Glutamatergic neuron (in vitro differentiated cells): ENCODE measurements at regions not wholly inside any gene's neighbourhood (a gene's known extent, or its start where the extent isn't known, plus 50 kb on each side); places are given as distances from the start of the nearest gene placed in this dataset.
"Not testable (repeated sequence)": the region's sequence is repeated elsewhere in the genome, so short reads cannot be mapped to it uniquely, and the experiment has no call there.

Experiments
- DNase-seq: peaks from one replicate; pipeline ENCODE4 v3.0.0; 2022
- H3K27ac Mint-ChIP-seq: one replicate; pipeline ENCODE4 v1.8.0; 2020; ENCODE audit warnings: mild to moderate bottlenecking, mixed read lengths, inconsistent platforms; ENCODE audit not compliant: unreplicated experiment
- H3K27me3 Mint-ChIP-seq: one replicate; pipeline ENCODE4 v1.8.0; 2020; ENCODE audit warnings: mild to moderate bottlenecking, moderate library complexity, mixed read lengths, inconsistent platforms; ENCODE audit not compliant: unreplicated experiment
- H3K36me3 Mint-ChIP-seq: one replicate; pipeline ENCODE4 v1.8.0; 2020; ENCODE audit warnings: mild to moderate bottlenecking, mixed read lengths, inconsistent platforms; ENCODE audit not compliant: unreplicated experiment
- H3K4me1 Mint-ChIP-seq: one replicate; pipeline ENCODE4 v1.8.0; 2020; ENCODE audit warnings: mild to moderate bottlenecking, low read depth, mixed read lengths, inconsistent platforms; ENCODE audit not compliant: unreplicated experiment
- H3K4me3 Mint-ChIP-seq: one replicate; pipeline ENCODE4 v1.8.0; 2020; ENCODE audit warnings: mild to moderate bottlenecking, mixed read lengths, inconsistent platforms; ENCODE audit not compliant: unreplicated experiment
- H3K9me3 Mint-ChIP-seq: one replicate; pipeline ENCODE4 v1.8.0; 2020; ENCODE audit warnings: mild to moderate bottlenecking, moderate library complexity, mixed read lengths, inconsistent platforms; ENCODE audit not compliant: unreplicated experiment
- CTCF ChIP-seq: fragments of 200-600 bp; sonication (generic); IDR thresholded peaks from one replicate; pipeline ENCODE4 v1.5.0; 2021; ENCODE audit not compliant: partially characterized antibody, unreplicated experiment

- Mint-ChIP-seq H3K27me3 (no peaks in the 10 kb centered on the region), H3K27ac (no peak overlapping the region), H3K9me3 (peaks cover 3% of the 10 kb centered on the region), H3K4me1 (peaks cover 5% of the 10 kb centered on the region), H3K36me3 (peaks cover 23% of the 10 kb centered on the region), H3K4me3 (no peak overlapping the region)
- no peak for TF ChIP-seq CTCF
- DNase-seq: no peak
Observed at GRCh38 chr5:82882316-82882715, 194.9 kb downstream of the TMEM167A start.

GRCh38 chr5:82881571-82882174 is 195.5 kb downstream of the TMEM167A start:
- no peak for TF ChIP-seq CTCF
- H3K36me3 Mint-ChIP-seq: peaks cover 24% of the 10 kb centered on the region
- no peak overlapping the region for H3K4me3 Mint-ChIP-seq
- H3K27me3 Mint-ChIP-seq: no peaks in the 10 kb centered on the region
- no peak for DNase-seq
- H3K9me3 Mint-ChIP-seq: peaks cover 5% of the 10 kb centered on the region
- no peak overlapping the region for H3K27ac Mint-ChIP-seq
- peaks cover 5% of the 10 kb centered on the region for H3K4me1 Mint-ChIP-seq

- peaks cover 24% of the 10 kb centered on the region for H3K36me3 Mint-ChIP-seq
- H3K4me3 Mint-ChIP-seq: no peak overlapping the region
- H3K27me3 Mint-ChIP-seq: no peaks in the 10 kb centered on the region
- no peak overlapping the region for H3K27ac Mint-ChIP-seq
- TF ChIP-seq CTCF: no peak
- no peak for DNase-seq
- peaks cover 5% of the 10 kb centered on the region for H3K9me3 Mint-ChIP-seq
- peaks cover 4% of the 10 kb centered on the region for H3K4me1 Mint-ChIP-seq
Observed at GRCh38 chr5:82879089-82879488, 198.1 kb downstream of the TMEM167A start.

- TF ChIP-seq CTCF: no peak
- Mint-ChIP-seq H3K9me3 (peaks cover 7% of the 10 kb centered on the region), H3K27ac (no peak overlapping the region), H3K27me3 (no peaks in the 10 kb centered on the region), H3K4me1 (peaks cover 3% of the 10 kb centered on the region), H3K36me3 (peaks cover 10% of the 10 kb centered on the region), H3K4me3 (no peak overlapping the region)
- DNase-seq: no peak
Observed at GRCh38 chr5:82873452-82873851, 203.7 kb downstream of the TMEM167A start.

GRCh38 chr5:82872321-82873288 is 204.6 kb downstream of the TMEM167A start:
- not testable (repeated sequence) for H3K27me3 Mint-ChIP-seq, H3K36me3 Mint-ChIP-seq, H3K4me3 Mint-ChIP-seq, H3K4me1 Mint-ChIP-seq, DNase-seq, H3K9me3 Mint-ChIP-seq
- H3K27ac Mint-ChIP-seq: peak overlapping the region; percentile 45
